Muscle layer of colon (tissue), 2 donors: ENCODE measurements at regions not wholly inside any gene's neighbourhood (a gene's known extent, or its start where the extent isn't known, plus 50 kb on each side); places are given as distances from the start of the nearest gene placed in this dataset.

ENCODE experiments used
- H3K27ac ChIP-seq: one replicate; pipeline ENCODE4 v1.7.0; 2013; ENCODE audit warnings: low read depth, mild to moderate bottlenecking, low read length, moderate library complexity
- H3K27me3 ChIP-seq, 2 donors: one replicate each; pipeline ENCODE4 v1.7.0; 2013; ENCODE audit warnings: low read length in 2 of 2, mild to moderate bottlenecking in 2 of 2; ENCODE audit not compliant: insufficient read depth in 2 of 2, control insufficient read depth in 1 of 2
- H3K36me3 ChIP-seq: one replicate; pipeline ENCODE4 v1.7.0; 2013; ENCODE audit warnings: mild to moderate bottlenecking, low read length; ENCODE audit not compliant: insufficient read depth
- H3K4me1 ChIP-seq: one replicate; pipeline ENCODE4 v1.7.0; 2013; ENCODE audit warnings: mild to moderate bottlenecking, low read length; ENCODE audit not compliant: insufficient read depth
- H3K4me3 ChIP-seq, 2 donors: one replicate each; pipeline ENCODE4 v1.7.0; 2013; ENCODE audit warnings: low read length in 2 of 2, low read depth in 1 of 2, mild to moderate bottlenecking in 1 of 2, moderate library complexity in 1 of 2
- H3K9ac ChIP-seq: one replicate; pipeline ENCODE4 v1.7.0; 2013; ENCODE audit warnings: low read length
- H3K9me3 ChIP-seq: one replicate; pipeline ENCODE4 v1.7.0; 2013; ENCODE audit warnings: mild to moderate bottlenecking, low read length
- donor health status: abdominal sarcoma.
- donor health status: Adenocarcinoma of cecum.

GRCh38 chr6:80463197-80463596 lies 356.7 kb downstream of the BCKDHB start:
- no peak overlapping the region for H3K9ac ChIP-seq
- no peaks in the 10 kb centered on the region for H3K9me3 ChIP-seq
- no peak overlapping the region for H3K4me3 ChIP-seq
- no peaks in the 10 kb centered on the region for H3K36me3 ChIP-seq
- peaks cover 2% of the 10 kb centered on the region for H3K4me1 ChIP-seq
- no peak overlapping the region for H3K27ac ChIP-seq
- no peaks in the 10 kb centered on the region for H3K27me3 ChIP-seq

DNA sequence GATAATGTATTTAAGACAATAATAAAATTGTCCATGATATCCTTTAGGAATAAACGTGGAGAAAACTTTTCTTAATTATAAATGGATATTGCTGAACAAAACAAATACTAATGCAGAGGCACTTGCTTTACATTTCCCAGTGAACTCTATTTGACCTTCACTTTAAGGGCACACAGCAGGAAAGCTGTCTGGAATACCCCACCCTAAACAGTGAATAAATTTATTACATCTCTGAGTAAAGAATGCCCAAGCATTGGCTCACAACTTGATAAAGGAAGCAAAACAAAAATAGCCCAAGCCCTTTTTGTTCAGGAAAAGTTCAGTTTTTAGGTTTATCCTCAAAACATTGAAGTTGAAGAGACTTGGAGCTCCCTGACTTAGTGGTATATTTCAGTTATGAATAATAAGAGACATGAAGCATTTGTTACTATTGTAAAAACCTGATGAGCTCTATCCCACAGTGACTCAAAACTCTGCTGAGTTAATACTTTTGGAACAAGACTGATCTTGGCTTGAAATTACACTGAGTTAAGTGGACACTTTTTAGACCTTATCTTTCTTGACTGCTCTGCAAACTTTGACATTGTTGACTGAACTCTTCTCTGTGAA lies 353.9 kb downstream of the BCKDHB start:
- H3K4me3 ChIP-seq: no peak overlapping the region
- H3K4me1 ChIP-seq: peaks cover 17% of the 10 kb centered on the region
- no peak overlapping the region for H3K27ac ChIP-seq
- no peaks in the 10 kb centered on the region for H3K27me3 ChIP-seq
- no peak overlapping the region for H3K9ac ChIP-seq
- H3K9me3 ChIP-seq: no peaks in the 10 kb centered on the region
- no peaks in the 10 kb centered on the region for H3K36me3 ChIP-seq

GRCh38 chr6:80457439-80457933 lies 351.0 kb downstream of the BCKDHB start:
- Histone ChIP-seq H3K9ac (no peak overlapping the region), H3K27me3 (no peaks in the 10 kb centered on the region), H3K27ac (no peak overlapping the region), H3K36me3 (no peaks in the 10 kb centered on the region), H3K4me1 (peaks cover 17% of the 10 kb centered on the region), H3K4me3 (no peak overlapping the region), H3K9me3 (no peaks in the 10 kb centered on the region)

- H3K27ac ChIP-seq: no peak overlapping the region
- H3K36me3 ChIP-seq: no peaks in the 10 kb centered on the region
- peaks cover 17% of the 10 kb centered on the region for H3K4me1 ChIP-seq
- H3K4me3 ChIP-seq: no peak overlapping the region
- H3K9ac ChIP-seq: no peak overlapping the region
- no peaks in the 10 kb centered on the region for H3K27me3 ChIP-seq
- no peaks in the 10 kb centered on the region for H3K9me3 ChIP-seq
These were observed 350.4 kb downstream of the BCKDHB start for GRCh38 chr6:80456724-80457438.

DNA sequence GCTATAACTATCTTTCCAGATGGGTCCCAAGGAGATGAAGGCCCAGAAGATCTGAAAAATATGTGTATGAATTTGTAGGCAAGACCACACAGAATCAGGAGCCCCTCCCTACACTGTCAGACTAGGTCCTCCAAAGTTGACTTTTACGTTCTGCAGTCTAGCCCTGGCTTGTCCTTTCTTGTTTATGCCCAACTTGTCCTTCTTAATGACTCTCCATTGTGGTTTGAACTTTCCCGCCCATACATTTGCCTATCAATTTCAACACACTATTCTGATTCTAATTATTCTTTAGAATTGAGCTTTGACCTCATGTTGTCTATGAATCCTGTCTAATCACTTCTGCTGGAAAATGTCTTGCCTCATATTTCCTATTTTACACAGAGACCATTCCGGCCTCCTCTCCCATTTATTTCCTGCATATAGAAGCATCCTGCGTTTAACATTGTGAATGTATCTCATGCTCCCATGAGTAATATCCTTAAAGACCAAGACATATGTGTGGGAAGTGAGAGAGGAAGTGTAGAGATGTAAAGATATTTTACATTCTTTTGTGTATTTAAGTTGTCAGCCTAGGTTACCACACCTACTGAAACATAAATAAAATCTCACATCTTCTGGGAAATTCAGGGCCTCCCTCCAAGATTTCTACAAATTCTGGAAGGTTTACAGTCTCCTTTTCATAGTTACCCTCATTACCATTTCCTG lies 348.3 kb downstream of the BCKDHB start:
- Histone ChIP-seq H3K4me1 (peaks cover 17% of the 10 kb centered on the region), H3K27ac (no peak overlapping the region), H3K9ac (no peak overlapping the region), H3K9me3 (no peaks in the 10 kb centered on the region), H3K36me3 (no peaks in the 10 kb centered on the region), H3K4me3 (no peak overlapping the region), H3K27me3 (no peaks in the 10 kb centered on the region)

- no peak overlapping the region for H3K9ac ChIP-seq
- peaks cover 17% of the 10 kb centered on the region for H3K4me1 ChIP-seq
- no peaks in the 10 kb centered on the region for H3K36me3 ChIP-seq
- no peaks in the 10 kb centered on the region for H3K9me3 ChIP-seq
- H3K4me3 ChIP-seq: no peak overlapping the region
- H3K27me3 ChIP-seq: no peaks in the 10 kb centered on the region
- H3K27ac ChIP-seq: no peak overlapping the region
These were observed 347.7 kb downstream of the BCKDHB start for GRCh38 chr6:80454197-80454596.

GRCh38 chr6:80449726-80450125 lies 343.3 kb downstream of the BCKDHB start:
- H3K27me3 ChIP-seq: no peaks in the 10 kb centered on the region
- H3K9me3 ChIP-seq: no peaks in the 10 kb centered on the region
- no peaks in the 10 kb centered on the region for H3K4me1 ChIP-seq
- H3K4me3 ChIP-seq: no peak overlapping the region
- H3K36me3 ChIP-seq: no peaks in the 10 kb centered on the region
- no peak overlapping the region for H3K27ac ChIP-seq
- no peak overlapping the region for H3K9ac ChIP-seq

GRCh38 chr6:80446454-80447045 lies 340.1 kb downstream of the BCKDHB start:
- H3K4me1 ChIP-seq: no peaks in the 10 kb centered on the region
- H3K4me3 ChIP-seq: no peak overlapping the region
- H3K9me3 ChIP-seq: no peaks in the 10 kb centered on the region
- H3K27me3 ChIP-seq: no peaks in the 10 kb centered on the region
- H3K27ac ChIP-seq: no peak overlapping the region
- H3K9ac ChIP-seq: no peak overlapping the region
- H3K36me3 ChIP-seq: no peaks in the 10 kb centered on the region

GRCh38 chr6:80445751-80446150 lies 339.3 kb downstream of the BCKDHB start:
- H3K4me3 ChIP-seq: no peak overlapping the region
- H3K36me3 ChIP-seq: no peaks in the 10 kb centered on the region
- H3K4me1 ChIP-seq: no peaks in the 10 kb centered on the region
- no peak overlapping the region for H3K27ac ChIP-seq
- no peak overlapping the region for H3K9ac ChIP-seq
- no peaks in the 10 kb centered on the region for H3K9me3 ChIP-seq
- no peaks in the 10 kb centered on the region for H3K27me3 ChIP-seq

DNA sequence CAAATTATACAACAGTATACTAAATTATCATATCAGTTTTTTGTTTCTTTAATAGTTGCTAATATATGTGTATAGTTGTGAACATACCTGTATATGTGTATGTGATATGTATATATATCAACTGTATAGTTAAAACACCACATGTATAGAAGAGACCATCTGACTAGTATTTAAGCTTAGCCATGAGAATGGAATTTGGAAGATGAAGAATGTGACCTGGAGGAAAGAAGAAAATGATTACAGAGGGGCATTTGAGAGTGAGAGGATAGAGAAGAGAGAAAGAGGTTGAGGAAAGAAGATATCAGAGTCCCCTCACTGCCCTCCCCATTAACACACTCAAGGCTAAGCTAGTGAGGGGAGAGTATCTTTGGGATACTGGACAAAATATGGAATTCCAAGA lies 335.9 kb downstream of the BCKDHB start:
- no peak overlapping the region for H3K4me3 ChIP-seq
- no peaks in the 10 kb centered on the region for H3K4me1 ChIP-seq
- no peaks in the 10 kb centered on the region for H3K9me3 ChIP-seq
- no peaks in the 10 kb centered on the region for H3K36me3 ChIP-seq
- H3K27me3 ChIP-seq: no peaks in the 10 kb centered on the region
- no peak overlapping the region for H3K9ac ChIP-seq
- no peak overlapping the region for H3K27ac ChIP-seq

- Histone ChIP-seq H3K9ac (no peak overlapping the region), H3K36me3 (no peaks in the 10 kb centered on the region), H3K27ac (no peak overlapping the region)
These were observed 334.7 kb downstream of the BCKDHB start for GRCh38 chr6:80441131-80441530.

More at GRCh38 chr6:80441131-80441530, 334.7 kb downstream of the BCKDHB start:
- Histone ChIP-seq H3K9me3 (no peaks in the 10 kb centered on the region), H3K4me1 (no peaks in the 10 kb centered on the region), H3K4me3 (no peak overlapping the region), H3K27me3 (no peaks in the 10 kb centered on the region)
